GM21619 (cell line): ENCODE measurements at regions not wholly inside any gene's neighbourhood (a gene's known extent, or its start where the extent isn't known, plus 50 kb on each side); places are given as distances from the start of the nearest gene placed in this dataset.
"Not testable (repeated sequence)": the region's sequence is repeated elsewhere in the genome, so short reads cannot be mapped to it uniquely, and the experiment has no call there.

Experiments used
- ATAC-seq: cut with Tn5 transposase; IDR thresholded peaks from one replicate; pipeline ENCODE4 v1.9.1; 2021; ENCODE audit not compliant: unreplicated experiment

DNA sequence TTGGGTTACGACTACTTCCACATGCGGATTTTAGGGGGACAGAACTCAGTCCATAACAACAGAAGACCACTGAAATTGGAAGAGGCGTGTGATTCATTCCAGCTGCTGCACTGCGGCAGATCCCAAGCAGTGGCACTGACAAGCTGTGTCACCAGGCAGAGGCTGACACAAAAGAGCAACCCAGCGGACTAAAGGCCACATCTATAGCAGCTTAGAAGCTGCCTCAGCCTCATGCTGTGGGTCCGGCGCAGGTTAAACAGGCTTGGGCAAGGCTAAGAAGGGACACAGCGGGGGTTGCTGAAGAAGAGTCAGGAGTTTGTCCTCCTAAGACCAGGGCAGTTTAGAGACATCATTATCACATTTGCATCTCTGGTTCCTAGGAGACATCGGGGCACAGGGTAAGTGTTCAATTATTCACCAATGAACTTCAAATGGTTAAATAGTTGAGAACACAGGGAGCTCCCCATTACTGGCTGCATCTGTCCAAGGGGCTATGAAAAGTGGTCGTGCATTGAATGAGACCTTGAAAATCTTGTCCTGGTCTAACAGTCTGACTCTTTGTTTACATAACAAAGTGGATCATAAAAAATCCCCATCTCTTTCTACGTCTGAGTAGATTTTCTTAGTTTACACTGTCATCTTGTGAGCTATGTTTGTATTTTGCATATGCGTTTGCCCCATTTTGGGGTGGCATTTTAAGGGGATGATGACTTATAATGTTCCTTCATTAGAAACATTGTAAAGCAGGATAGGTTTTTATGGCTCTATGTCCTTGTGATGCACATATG is 162.3 kb upstream of the TRIB2 start:
- peak; percentile 46 for ATAC-seq

DNA sequence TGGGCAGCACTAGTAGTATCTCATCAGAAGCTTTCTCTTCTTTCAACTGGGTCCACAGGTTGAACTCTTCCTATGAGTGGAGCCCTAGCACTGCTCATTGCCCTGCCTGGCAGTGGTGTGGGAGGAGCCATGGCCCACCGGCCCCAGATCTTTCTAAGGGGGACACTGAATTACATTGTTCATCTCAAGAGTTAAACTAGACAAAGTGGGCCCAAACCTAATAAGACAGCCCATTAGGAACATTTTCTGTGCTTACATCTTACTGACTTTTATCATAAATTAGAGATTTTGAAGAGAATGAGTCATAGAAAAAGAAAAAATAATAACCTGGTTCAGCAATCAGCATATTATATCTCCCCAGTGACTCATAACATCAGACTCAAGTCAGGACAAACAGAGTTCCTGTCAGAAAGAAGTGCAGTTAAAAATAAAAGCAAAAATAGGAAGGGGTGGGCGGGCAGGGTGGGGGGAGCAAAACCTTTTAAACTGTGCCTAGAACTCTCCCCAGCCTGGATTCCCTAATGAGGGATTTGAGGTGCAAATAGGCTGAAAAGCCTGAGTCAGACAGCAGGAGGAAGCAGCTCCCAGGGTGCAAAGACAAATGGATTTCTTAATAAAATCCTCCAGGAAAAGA is 161.6 kb upstream of the TRIB2 start:
- ATAC-seq: peak; percentile 47

DNA sequence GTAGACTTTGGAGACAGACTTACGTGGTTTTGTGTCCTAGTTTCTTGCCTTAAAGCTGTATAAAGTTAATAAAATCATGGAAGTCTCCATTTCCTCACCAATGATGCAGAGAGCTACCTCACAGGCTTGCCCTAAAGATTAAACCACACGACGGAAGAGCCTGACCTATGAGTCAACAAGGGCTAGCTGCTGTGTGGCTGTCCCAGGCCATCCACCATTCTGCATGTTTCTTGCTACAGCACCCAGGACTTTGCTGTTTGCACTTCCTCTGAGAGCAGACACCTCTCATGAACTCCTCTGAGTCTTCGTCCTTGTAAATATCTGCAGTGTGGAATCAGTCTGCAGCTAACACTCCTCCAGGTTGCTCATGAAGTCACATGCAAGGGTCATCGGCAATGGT is 160.0 kb upstream of the TRIB2 start:
- no peak for ATAC-seq

DNA sequence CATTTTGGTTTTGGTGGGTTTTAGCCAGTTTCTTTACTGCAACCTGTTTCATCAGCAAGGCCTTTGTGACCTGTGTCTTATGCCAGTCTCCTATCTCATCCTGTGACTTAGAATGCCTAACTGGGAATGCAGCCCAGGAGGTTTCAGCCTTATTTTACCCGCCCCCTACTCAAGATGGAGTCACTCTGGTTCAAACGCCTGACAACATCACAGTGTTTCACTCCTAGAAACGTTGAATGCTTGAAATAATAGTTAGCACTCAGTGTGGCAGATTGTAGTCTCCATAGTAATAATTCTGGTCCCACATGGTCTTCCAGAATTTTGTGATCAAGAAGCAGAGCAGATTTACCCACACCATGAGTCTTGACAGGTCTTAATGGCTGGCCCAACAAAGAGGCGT is 159.0 kb upstream of the TRIB2 start:
- ATAC-seq: no peak

DNA sequence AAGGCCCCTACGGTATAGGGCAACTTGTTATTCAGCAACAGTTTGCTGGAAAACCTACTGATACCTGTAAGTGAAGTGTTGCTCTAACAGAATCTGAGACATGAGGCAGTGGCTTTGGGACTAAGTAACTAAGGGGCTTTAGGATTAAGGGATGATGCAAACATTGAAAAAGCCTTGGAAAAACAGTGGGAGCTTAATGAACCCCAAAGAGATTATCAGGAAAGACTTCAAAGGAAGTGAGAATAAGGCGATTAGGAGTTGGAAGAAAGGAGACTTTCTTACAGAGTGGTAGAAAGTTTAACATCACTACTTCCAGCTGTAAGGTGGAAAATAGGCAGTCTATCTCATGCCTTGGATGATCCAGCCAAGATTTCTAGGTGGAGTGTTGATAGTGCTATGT is 158.2 kb upstream of the TRIB2 start:
- no peak for ATAC-seq

DNA sequence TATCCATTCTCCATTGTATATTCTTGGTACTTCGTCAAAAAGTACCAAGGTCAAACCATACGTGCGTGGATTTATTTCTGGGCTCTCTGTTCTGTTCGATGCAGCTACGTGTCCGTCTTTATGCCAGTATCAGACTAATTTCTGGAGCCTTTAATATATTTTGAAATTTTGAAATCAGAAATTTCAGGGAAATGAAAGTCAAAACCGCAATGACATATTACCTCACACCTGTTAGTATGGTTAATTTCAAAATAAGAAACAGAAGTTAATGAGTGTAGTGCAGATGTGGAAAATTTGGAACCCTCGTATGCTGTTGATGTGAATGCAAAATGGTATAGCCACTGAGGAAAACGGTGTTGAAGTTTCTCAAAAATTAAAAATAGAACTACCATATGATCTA is 156.1 kb upstream of the TRIB2 start:
- no peak for ATAC-seq

DNA sequence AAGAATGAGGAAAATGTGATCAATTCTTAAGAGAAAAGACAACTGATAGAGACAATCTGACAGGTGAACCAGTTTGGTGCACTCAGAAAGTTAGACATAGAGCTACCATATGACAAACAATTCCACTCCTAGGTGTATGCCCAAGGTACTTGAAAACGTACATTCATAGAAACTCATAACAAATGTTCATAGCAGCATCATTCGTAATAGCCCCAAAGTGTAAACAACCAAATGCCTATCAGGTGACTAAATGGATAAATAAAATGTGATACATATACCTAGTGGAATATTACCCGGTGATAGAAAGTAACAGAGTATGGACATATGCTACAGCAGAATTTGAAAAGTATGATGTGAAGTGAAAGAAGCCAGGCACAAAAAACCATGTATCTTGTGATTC is 149.3 kb upstream of the TRIB2 start:
- ATAC-seq: no peak

DNA sequence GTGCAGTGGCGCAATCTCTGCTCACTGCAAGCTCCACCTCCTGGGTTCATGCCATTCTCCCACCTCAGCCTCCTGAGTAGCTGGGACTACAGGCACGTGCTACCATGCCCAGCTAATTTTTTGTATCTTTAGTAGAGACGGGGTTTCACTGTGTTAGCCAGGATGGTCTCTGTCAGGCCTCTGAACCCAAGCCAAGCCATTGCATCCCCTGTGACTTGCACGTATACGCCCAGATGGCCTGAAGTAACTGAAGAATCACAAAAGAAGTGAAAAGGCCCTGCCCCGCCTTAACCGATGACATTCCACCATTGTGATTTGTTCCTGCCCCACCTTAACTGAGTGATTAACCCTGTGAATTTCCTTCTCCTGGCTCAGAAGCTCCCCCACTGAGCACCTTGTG is 147.2 kb upstream of the TRIB2 start:
- ATAC-seq: not testable (repeated sequence)

DNA sequence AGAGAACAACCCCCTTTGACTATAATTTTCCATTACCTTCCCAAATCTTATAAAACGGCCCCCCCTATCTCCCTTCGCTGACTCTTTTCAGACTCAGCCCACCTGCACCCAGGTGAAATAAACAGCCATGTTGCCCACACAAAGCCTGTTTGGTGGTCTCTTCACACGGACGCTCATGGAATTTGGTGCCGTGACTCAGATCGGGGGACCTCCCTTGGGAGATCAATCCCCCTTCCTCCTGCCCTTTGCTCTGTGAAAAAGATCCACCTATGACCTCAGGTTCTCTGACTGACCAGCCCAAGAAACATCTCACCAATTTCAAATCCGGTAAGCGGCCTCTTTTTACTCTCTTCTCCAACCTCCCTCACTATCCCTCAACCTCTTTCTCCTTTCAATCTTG is 146.8 kb upstream of the TRIB2 start:
- not testable (repeated sequence) for ATAC-seq

DNA sequence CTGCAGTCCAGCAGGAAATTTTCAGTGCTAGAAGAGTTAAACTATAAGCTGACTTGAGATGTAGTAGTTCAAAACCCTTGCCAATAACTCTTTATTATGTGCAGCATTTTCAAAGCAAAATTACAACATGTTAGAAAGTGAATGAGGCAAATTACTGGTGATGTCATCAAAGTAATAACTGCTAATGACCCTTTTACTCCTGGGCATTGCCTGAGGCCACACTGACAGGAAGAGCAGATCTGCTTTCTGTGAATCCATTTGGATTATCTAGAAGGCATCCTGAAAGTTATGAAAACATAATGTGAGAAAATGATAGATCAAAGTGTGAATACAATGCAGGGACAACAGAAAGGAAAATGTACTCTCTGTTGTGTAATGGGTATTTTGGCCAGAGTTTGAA is 139.6 kb upstream of the TRIB2 start:
- no peak for ATAC-seq

DNA sequence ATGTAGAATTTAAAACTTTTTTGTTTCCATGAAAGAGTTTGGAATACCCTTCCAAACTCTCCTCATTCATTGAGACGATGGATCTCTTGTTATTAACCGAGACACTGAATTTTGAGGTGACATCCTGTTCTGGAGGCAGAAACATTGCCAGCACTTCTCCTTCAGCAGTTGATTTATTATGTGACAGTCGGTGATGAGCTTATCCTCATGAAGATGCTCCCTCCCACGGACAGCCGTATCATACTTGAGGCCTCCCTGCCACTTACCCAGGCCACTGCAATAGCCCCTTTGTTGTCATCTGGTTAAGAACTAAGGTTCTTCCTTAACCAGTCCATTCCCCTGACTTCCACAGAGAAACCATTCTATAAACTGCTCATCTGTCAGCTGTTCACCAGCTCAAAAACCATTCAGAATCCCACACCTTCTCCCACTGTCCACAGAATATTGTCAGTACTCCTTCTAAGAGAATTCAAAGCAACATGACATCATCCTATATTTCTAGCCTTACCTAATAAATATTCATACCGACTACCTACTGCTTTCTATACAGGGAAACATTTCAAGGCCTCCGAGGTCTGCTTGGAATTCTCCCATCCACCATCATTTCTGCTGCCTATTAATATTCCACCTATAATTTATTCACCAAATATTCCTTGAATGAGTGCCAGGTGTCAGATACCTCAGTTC is 139.0 kb upstream of the TRIB2 start:
- ATAC-seq: no peak

DNA sequence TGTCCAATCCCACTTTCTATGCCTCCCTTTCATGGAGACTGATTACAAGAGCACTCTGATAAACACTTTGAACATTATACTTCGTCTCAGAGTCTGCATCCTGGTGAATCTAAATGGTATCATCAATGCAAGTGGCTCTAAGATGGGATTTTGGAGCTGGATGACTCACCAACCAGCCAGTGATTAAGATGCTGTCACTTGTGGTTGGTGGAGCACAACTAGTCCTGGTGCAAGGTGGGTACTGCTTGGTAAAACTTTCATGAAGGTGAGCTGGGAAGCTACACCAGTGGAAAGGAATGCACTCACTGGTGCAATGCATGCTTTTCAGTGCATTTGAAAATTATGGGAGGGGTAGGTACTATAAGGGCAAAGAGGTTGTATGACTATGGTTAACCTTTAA is 137.7 kb upstream of the TRIB2 start:
- ATAC-seq: no peak

DNA sequence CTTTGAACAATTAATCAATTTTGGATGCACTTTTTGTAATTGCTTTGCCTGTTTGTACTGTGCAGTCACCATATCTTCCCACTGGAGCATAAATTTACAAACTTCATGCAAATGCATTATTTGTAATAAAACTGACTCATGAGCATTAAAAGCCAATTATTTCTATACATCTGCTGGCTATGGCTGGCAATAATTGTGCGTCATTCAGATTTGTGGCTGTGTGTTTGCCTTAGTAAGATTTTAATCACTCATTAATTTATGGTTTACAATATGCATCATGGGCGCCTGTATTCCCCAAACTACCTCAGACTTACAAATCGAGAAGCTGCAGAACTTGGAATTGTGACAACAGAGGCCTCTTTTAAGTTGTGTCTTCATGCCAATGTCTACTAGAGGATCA is 132.4 kb upstream of the TRIB2 start:
- ATAC-seq: no peak

DNA sequence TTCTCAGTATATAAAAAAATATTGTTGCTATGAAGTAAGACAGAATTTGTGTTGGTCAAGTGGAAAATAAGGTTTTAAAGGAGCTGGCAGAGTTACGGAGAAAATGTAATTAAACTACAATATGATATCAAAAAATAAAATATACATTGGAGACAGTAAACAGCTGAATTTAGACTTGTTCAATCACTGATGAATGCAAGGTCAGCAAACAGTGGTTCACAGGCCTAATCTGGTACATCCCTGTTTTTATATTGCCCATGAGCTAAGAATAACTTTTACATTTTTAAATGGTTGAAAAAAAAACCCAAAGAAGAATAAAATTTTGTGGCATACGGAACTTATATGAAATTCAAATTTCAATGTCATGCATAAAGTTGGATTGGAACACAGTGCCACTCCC is 131.0 kb upstream of the TRIB2 start:
- no peak for ATAC-seq

DNA sequence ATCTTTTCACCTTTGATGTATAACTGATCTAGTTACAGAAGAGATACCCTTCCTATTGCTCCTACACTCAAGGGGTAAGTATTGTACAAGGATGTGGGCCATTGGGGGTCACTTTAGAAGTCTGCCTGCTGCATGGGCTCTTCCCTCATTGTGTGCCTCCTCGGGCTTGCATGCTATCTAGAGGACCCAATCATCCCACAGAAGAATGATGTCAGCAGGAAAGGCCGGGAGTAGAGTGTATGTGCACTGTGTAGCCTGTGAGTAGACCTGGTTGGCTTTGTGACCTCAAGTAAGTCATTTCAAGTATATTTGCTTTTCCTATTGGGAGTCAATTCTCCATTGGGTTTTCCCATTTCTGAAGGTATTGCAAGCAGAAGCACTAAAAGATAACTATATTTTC is 129.5 kb upstream of the TRIB2 start:
- no peak for ATAC-seq

DNA sequence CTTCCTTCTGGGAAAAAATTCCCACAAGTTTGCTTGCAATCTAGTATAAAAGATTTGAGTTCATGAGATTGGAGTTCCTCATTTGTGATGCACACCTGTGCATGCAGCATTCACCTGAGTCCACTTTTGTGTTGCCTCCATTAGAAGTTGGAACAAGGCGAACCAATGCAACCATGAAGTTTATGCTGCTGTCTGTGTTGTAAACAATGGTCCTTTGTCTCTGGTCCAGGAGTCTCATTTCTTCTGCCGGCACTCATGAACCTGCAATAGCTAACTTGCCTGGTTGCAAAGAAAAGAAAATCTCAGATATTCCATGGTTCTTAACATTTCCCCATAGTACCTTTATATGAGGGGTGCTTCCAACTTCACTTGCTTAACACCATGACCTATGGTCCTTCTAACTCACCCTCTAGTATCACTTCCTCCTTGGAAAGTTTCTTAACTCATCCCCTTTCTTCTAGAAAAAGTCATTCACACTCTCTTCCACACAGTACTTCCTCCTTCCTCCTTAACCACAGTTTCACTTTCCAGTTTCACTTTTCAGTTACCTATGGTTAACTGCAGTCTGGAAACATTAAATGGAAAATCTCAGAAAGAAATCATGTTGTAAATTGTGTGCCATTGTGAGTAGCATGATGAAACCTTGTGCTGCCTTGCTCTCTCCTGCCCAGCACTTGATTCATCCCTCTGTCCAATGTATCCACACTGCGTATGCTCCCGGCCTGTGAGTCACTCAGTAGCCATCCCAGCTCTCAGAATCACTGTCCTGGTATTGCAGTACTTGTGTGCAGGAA is 128.8 kb upstream of the TRIB2 start:
- ATAC-seq: peak; percentile 87

DNA sequence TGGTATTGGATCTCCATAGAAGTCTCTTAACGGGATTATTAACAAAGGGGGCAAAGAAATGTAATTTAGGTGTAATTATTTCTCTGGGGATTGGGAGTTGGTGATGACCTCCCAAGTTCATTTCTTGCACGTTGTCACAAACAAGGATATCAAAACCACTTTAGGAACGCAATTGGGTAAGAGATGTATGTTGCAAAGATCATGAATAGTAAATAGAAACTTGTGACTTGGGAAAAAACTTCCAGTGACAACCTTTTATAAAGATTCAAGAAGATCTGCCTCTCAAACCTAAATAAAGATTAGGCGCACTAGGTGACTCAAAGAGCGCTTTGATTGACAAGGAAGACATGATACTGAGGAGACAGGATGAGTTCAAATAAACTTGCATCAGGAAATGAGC is 127.8 kb upstream of the TRIB2 start:
- ATAC-seq: no peak

DNA sequence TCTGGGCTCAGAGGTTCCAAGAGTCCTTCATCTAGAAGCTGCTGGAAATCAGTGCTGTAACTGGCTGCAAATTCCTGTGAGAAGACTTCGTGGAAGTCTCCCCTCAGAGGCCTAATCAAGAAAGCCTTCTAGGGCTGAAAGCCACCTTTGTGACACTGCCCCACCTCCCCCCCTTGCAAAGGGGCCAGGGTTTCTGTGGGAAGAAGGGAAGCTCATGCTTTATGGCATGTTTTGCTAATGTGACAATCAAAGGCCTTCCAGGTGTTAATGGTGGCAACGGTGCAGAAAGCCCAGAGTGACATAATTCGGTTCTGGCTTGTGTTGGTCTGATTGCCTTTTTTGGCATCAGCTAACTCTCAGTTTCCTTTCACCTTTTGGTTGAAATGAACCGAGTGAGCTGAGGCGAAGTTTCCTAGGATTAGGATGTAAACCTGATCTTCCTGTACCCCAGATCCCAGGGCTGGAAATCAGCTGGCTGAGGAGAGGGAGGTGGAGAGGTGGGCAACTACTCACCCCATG is 126.9 kb upstream of the TRIB2 start:
- ATAC-seq: no peak

DNA sequence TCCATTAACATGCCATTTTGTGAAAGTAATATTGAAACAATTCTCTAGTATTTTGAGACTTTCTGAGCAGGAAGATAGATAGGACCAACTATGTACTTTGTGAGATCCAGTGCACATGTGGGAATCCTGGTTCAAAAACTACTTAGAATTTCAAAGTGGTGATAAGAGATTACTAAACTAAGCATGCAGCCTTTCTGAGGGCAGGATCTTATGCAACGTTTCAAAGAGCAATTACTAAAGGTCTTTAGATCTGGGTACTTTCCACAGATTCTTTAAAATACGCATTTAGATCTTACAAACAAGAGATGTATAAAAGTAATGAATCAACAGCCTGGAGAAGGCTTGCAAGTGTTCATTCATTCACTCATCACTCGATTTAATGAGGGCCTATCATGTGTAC is 124.4 kb upstream of the TRIB2 start:
- no peak for ATAC-seq

DNA sequence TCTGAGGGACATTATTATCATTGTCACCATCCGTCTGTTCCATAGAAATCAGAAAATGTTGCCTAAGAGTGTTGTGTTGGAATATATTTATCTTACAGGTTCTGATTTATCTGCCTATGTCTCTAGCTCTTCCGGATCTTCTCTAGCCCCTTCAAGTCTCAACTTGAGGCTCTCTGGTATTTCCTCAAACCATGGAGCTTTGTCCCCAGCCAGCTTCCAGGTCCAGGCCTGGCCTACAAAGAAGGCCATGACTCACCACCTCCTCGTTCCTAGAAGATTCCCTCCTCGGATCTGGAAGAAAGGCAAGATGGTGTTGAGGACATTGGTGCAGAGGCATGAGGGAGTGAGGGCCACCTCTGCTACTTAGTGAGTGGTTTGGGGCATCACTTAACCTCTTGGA is 122.1 kb upstream of the TRIB2 start:
- no peak for ATAC-seq

DNA sequence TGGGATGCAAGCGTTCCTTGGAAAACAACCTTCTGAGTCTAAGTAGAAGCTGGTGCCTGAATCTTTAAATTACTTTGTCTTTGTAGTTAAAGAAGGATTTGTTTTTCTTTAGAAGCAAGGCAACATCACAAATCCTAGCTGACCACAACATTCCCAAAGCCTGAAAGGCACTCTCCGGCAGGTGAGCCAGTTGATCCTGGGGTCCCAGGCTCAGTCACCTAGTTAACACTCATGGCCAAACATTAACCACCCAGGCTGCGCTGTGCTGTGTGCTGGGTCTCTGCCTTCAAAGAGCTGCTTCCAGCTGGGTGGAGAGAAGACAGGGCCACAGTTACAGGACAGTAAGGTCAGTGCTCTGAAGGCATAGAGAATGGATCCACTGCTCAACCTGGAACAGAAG is 120.0 kb upstream of the TRIB2 start:
- ATAC-seq: no peak
